ENCODE measurements at regions not wholly inside any gene's neighbourhood (a gene's known extent, or its start where the extent isn't known, plus 50 kb on each side); places are given as distances from the start of the nearest gene placed in this dataset.

DNA sequence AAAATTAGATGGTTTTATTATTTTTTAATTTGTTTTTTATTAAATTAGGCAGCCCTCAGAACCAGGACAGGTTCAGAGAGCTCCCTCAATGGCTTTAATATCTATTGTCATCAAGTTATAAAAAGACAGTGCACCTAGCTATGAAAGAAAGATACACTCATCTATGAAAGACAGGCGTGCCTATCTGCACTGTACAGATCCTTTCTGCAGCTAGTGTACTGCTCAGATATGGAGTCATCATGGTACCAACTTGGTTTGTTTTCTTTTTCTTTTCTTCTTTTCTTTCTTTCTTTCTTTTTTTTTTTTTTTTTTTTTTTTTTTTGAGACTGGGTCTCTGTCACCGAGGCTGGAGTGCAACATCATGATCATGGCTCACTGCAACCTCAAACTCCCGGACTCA lies 54.8 kb upstream of the GPBP1 start:
- Histone ChIP-seq H4K20me1 (ENCODE audit: insufficient read depth) (no peaks in the 10 kb centered on the region), H2AFZ (ENCODE audit: low read depth, low read length, poor library complexity, severe bottlenecking) (no peak overlapping the region), H3K4me2 (ENCODE audit: low read length) (no peak overlapping the region), H3K79me2 (ENCODE audit: insufficient read depth, low read length) (no peaks in the 10 kb centered on the region), H3K9me2 (ENCODE audit: insufficient read depth) (no peaks in the 10 kb centered on the region), H3K9ac (ENCODE audit: low read length) (no peak overlapping the region), H3K27me3 (ENCODE audit: insufficient read depth, low read length) (no peaks in the 10 kb centered on the region), H3K9me3 (ENCODE audit: control insufficient read depth in 1 of 2, insufficient read depth in 1 of 2, low read depth in 1 of 2, low read length in 2 of 2) (no peaks in the 10 kb centered on the region), H3K36me3 (ENCODE audit: control insufficient read depth in 1 of 2, insufficient read depth in 2 of 2, low read length in 2 of 2) (no peaks in the 10 kb centered on the region), H3K27ac (ENCODE audit: low read depth, low read length) (no peak overlapping the region), H3K4me3 (replicated peaks in 1 of 2; ENCODE audit: low read depth in 1 of 2, low read length in 2 of 2) (no peak overlapping the region), H3K4me1 (ENCODE audit: control insufficient read depth in 1 of 2, insufficient read depth in 2 of 2, low read length in 2 of 2) (0 out of 4 replicates have a peak, but pooled peaks cover 0 to 4% of the 10 kb centered on the region in 2 experiments)
- no TSS peak for BruUV-seq (replicated peaks)
- RAD21 ChIA-PET (ENCODE audit: low non-redundant PET in 1 of 2, low total read pairs in 2 of 2, uncharacterized antibody in 2 of 2, unreplicated experiment in 2 of 2), result no interaction called here
- CTCF ChIA-PET, result no interaction called here
- TF ChIP-seq CBX3 (IDR thresholded peaks at IDR 0.05; ENCODE audit: low read depth) (no peak), JUND (IDR thresholded peaks at IDR 0.05) (no peak), RAD21 (IDR thresholded peaks at IDR 0.05; ENCODE audit: low read depth) (no peak), POLR2AphosphoS5 (IDR thresholded peaks at IDR 0.05; ENCODE audit: low read depth, low read length) (no peak), EZH2 (IDR thresholded peaks at IDR 0.05) (no peak), YY1 (IDR thresholded peaks at IDR 0.05; ENCODE audit: extremely low read depth, insufficient replicate concordance, low read depth, low read length) (no peak), MAX (IDR thresholded peaks at IDR 0.05) (no peak), ZNF274 (IDR thresholded peaks at IDR 0.05; ENCODE audit: low read depth, low read length) (no peak), FOSL1 (IDR thresholded peaks at IDR 0.05; ENCODE audit: low read depth) (no peak), SP1 (IDR thresholded peaks at IDR 0.05; ENCODE audit: low read depth) (no peak), SIN3A (IDR thresholded peaks at IDR 0.05; ENCODE audit: low read depth) (no peak)
- TF ChIP-seq, protein P1, sequence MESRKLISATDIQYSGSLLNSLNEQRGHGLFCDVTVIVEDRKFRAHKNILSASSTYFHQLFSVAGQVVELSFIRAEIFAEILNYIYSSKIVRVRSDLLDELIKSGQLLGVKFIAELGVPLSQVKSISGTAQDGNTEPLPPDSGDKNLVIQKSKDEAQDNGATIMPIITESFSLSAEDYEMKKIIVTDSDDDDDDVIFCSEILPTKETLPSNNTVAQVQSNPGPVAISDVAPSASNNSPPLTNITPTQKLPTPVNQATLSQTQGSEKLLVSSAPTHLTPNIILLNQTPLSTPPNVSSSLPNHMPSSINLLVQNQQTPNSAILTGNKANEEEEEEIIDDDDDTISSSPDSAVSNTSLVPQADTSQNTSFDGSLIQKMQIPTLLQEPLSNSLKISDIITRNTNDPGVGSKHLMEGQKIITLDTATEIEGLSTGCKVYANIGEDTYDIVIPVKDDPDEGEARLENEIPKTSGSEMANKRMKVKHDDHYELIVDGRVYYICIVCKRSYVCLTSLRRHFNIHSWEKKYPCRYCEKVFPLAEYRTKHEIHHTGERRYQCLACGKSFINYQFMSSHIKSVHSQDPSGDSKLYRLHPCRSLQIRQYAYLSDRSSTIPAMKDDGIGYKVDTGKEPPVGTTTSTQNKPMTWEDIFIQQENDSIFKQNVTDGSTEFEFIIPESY (IDR thresholded peaks at IDR 0.05; ENCODE audit: extremely low read depth, insufficient replicate concordance, low read length), result no peak
- ATAC-seq (no peak), DNase-seq (ENCODE audit: low read depth, low spot score) (no peak)
- intact Hi-C loops (cut with micrococcal nuclease), result no loop called here
- POLR2A ChIA-PET, result no interaction called here

All from HCT116 (cell line).